ENCODE measurements at regions not wholly inside any gene's neighbourhood (a gene's known extent, or its start where the extent isn't known, plus 50 kb on each side); places are given as distances from the start of the nearest gene placed in this dataset.

- Histone ChIP-seq H3K9me3 (no peaks in the 10 kb centered on the region), H3K27ac (no peak overlapping the region), H3K36me3 (no peaks in the 10 kb centered on the region), H3K4me3 (no peak overlapping the region), H3K27me3 (no peaks in the 10 kb centered on the region), H3K4me1 (peaks cover 0 to 5% (median 4%) of the 10 kb centered on the region in 3 donors)
- intact Hi-C loops (cut with DNase I) = no loop called here
- no peak for FAIRE-seq
- TF ChIP-seq, protein P1, sequence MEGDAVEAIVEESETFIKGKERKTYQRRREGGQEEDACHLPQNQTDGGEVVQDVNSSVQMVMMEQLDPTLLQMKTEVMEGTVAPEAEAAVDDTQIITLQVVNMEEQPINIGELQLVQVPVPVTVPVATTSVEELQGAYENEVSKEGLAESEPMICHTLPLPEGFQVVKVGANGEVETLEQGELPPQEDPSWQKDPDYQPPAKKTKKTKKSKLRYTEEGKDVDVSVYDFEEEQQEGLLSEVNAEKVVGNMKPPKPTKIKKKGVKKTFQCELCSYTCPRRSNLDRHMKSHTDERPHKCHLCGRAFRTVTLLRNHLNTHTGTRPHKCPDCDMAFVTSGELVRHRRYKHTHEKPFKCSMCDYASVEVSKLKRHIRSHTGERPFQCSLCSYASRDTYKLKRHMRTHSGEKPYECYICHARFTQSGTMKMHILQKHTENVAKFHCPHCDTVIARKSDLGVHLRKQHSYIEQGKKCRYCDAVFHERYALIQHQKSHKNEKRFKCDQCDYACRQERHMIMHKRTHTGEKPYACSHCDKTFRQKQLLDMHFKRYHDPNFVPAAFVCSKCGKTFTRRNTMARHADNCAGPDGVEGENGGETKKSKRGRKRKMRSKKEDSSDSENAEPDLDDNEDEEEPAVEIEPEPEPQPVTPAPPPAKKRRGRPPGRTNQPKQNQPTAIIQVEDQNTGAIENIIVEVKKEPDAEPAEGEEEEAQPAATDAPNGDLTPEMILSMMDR (IDR thresholded peaks at IDR 0.05) = no peak
- DNase-seq = no peak
- 17 to 34% methylated on average over 1 of the region's 1 CpG for WGBS, 2 donors
- no peak for ATAC-seq
These were observed 664.2 kb downstream of the SORCS1 start for GRCh38 chr10:106500041-106500924.

GRCh38 chr10:106499448-106499847, 665.1 kb downstream of the SORCS1 start:
- Histone ChIP-seq H3K4me3 (no peak overlapping the region), H3K4me1 (peaks cover 0 to 5% (median 4%) of the 10 kb centered on the region in 3 donors), H3K27me3 (no peaks in the 10 kb centered on the region), H3K9me3 (no peaks in the 10 kb centered on the region), H3K36me3 (no peaks in the 10 kb centered on the region), H3K27ac (no peak overlapping the region)
- 85 to 91% methylated on average over 2 of the region's 2 CpGs for WGBS, 2 donors
- no peak for ATAC-seq
- intact Hi-C loops (cut with DNase I) = no loop called here
- TF ChIP-seq, protein P1 (IDR thresholded peaks at IDR 0.05) = no peak
- no peak for DNase-seq
- FAIRE-seq = no peak

- H3K4me1 ChIP-seq = peaks cover 0 to 5% (median 4%) of the 10 kb centered on the region in 3 donors
- no peak overlapping the region for H3K4me3 ChIP-seq
- no peak for DNase-seq
- H3K9me3 ChIP-seq = no peaks in the 10 kb centered on the region
- H3K27ac ChIP-seq = no peak overlapping the region
- no peaks in the 10 kb centered on the region for H3K36me3 ChIP-seq
- intact Hi-C loops (cut with DNase I) = no loop called here
- no peaks in the 10 kb centered on the region for H3K27me3 ChIP-seq
- FAIRE-seq = no peak
- TF ChIP-seq, protein P1 (IDR thresholded peaks at IDR 0.05) = no peak
- ATAC-seq = no peak
- 26 to 31% methylated on average over 4 of the region's 4 CpGs for WGBS, 2 donors
These were observed 665.8 kb downstream of the SORCS1 start for GRCh38 chr10:106498675-106499074.

DNA sequence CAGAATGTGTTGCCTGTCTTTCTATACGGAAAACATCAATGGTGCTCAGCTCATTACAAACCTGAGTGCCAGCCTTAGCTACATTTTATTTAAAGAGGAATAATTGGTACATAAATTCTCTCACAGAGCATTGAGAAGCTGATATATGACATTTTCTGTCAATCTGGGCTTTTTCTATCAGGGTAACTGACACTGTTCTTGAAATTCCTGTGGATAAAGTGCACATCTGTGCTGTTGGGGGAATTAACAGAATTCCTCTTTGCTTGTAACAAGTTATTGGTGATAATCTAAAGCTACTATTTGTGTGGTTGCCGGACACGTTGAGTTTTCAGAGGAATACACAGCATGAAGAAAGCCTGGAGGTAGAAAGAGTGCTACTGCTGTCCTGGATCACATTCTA, 668.6 kb downstream of the SORCS1 start:
- Histone ChIP-seq H3K27me3 (no peaks in the 10 kb centered on the region), H3K27ac (no peak overlapping the region), H3K4me1 (peaks cover 0 to 5% (median 4%) of the 10 kb centered on the region in 3 donors), H3K36me3 (no peaks in the 10 kb centered on the region), H3K4me3 (no peak overlapping the region), H3K9me3 (no peaks in the 10 kb centered on the region)
- no peak for FAIRE-seq
- TF ChIP-seq, protein P1 (IDR thresholded peaks at IDR 0.05) = no peak
- intact Hi-C loops (cut with DNase I) = no loop called here
- 75 to 82% methylated on average over 3 of the region's 3 CpGs for WGBS, 2 donors
- ATAC-seq = no peak
- no peak for DNase-seq

GRCh38 chr10:106493751-106494150, 670.8 kb downstream of the SORCS1 start:
- ATAC-seq (no peak), FAIRE-seq (no peak)
- TF ChIP-seq, protein P1 (IDR thresholded peaks at IDR 0.05) = no peak

More at GRCh38 chr10:106493751-106494150, 670.8 kb downstream of the SORCS1 start:
- no peaks in the 10 kb centered on the region for H3K9me3 ChIP-seq
- H3K4me3 ChIP-seq = no peak overlapping the region
- H3K4me1 ChIP-seq = peaks cover 0 to 4% (median 3%) of the 10 kb centered on the region in 3 donors
- 67 to 77% methylated on average over 1 of the region's 1 CpG for WGBS, 2 donors
- DNase-seq = no peak
- no peaks in the 10 kb centered on the region for H3K36me3 ChIP-seq
- intact Hi-C loops (cut with DNase I) = no loop called here
- no peaks in the 10 kb centered on the region for H3K27me3 ChIP-seq
- H3K27ac ChIP-seq = no peak overlapping the region
